H9 (cell line): ENCODE measurements at regions not wholly inside any gene's neighbourhood (a gene's known extent, or its start where the extent isn't known, plus 50 kb on each side); places are given as distances from the start of the nearest gene placed in this dataset.

Experiments
- DNase-seq: peaks from one replicate; pipeline ENCODE4 v3.0.0-alpha.2; 2017
- H2AFZ ChIP-seq: one replicate; pipeline ENCODE4 v1.6.1; 2013; ENCODE audit warnings: mild to moderate bottlenecking, low read length, control low read depth, moderate library complexity
- H2AK5ac ChIP-seq: 2 replicates; pipeline ENCODE4 v1.6.1; 2013; ENCODE audit warnings: low read length, control low read depth, mixed read lengths; ENCODE audit not compliant: insufficient read length
- H2BK120ac ChIP-seq: one replicate; pipeline ENCODE4 v1.6.1; 2013; ENCODE audit warnings: low read depth, mild to moderate bottlenecking, low read length, control low read depth, inconsistent platforms; ENCODE audit not compliant: poor library complexity, severe bottlenecking
- H2BK12ac ChIP-seq: 2 replicates; pipeline ENCODE4 v1.6.1; 2013; ENCODE audit warnings: low read length, control low read depth, mixed read lengths, low read depth; ENCODE audit not compliant: insufficient read length
- H2BK15ac ChIP-seq: 2 replicates; pipeline ENCODE4 v1.6.1; 2013; ENCODE audit warnings: low read depth, low read length, control low read depth
- H2BK20ac ChIP-seq: one replicate; pipeline ENCODE4 v1.6.1; 2013; ENCODE audit warnings: low read depth, mild to moderate bottlenecking, low read length, control low read depth, inconsistent platforms; ENCODE audit not compliant: poor library complexity, severe bottlenecking
- H2BK5ac ChIP-seq: 2 replicates; pipeline ENCODE4 v1.6.1; 2013; ENCODE audit warnings: low read length, control low read depth, mixed read lengths; ENCODE audit not compliant: insufficient read length
- H3K14ac ChIP-seq: 2 replicates; pipeline ENCODE4 v1.6.1; 2013; ENCODE audit warnings: low read length, control low read depth; ENCODE audit not compliant: insufficient read depth
- H3K18ac ChIP-seq: 2 replicates; pipeline ENCODE4 v1.6.1; 2013; ENCODE audit warnings: low read depth, mild to moderate bottlenecking, mixed read lengths, low read length, control low read depth; ENCODE audit not compliant: insufficient read length
- H3K23ac ChIP-seq: 2 replicates; pipeline ENCODE4 v1.6.1; 2013; ENCODE audit warnings: low read length, control low read depth, mixed read lengths, low read depth; ENCODE audit not compliant: insufficient read length
- H3K23me2 ChIP-seq: 2 replicates; pipeline ENCODE4 v1.6.1; 2013; ENCODE audit warnings: low read depth, mild to moderate bottlenecking, mixed read lengths, low read length, control low read depth; ENCODE audit not compliant: insufficient read length, poor library complexity, severe bottlenecking
- H3K27ac ChIP-seq: 2 replicates; pipeline ENCODE4 v1.5.1; 2013; ENCODE audit warnings: low read length, control low read depth, mixed read lengths, low read depth; ENCODE audit not compliant: insufficient read length
- H3K27me3 ChIP-seq: 2 replicates; pipeline ENCODE4 v1.6.1; 2013; ENCODE audit warnings: low read length, control low read depth, inconsistent platforms; ENCODE audit not compliant: insufficient read depth
- H3K4ac ChIP-seq: 2 replicates; pipeline ENCODE4 v1.6.1; 2013; ENCODE audit warnings: low read depth, mild to moderate bottlenecking, control low read depth, inconsistent platforms, low read length, moderate library complexity
- H3K4me1 ChIP-seq: 2 replicates; pipeline ENCODE4 v1.6.1; 2013; ENCODE audit warnings: low read length, control low read depth, inconsistent platforms; ENCODE audit not compliant: insufficient read depth
- H3K4me2 ChIP-seq: 2 replicates; pipeline ENCODE4 v1.6.1; 2013; ENCODE audit warnings: low read length, control low read depth, mixed read lengths; ENCODE audit not compliant: insufficient read length, insufficient read depth
- H3K56ac ChIP-seq: 2 replicates; pipeline ENCODE4 v1.6.1; 2013; ENCODE audit warnings: low read depth, mild to moderate bottlenecking, mixed read lengths, low read length, control low read depth; ENCODE audit not compliant: insufficient read length
- H3K79me1 ChIP-seq: 2 replicates; pipeline ENCODE4 v1.6.1; 2013; ENCODE audit warnings: low read depth, mild to moderate bottlenecking, moderate library complexity, low read length, control low read depth, inconsistent platforms; ENCODE audit not compliant: insufficient read depth, poor library complexity, severe bottlenecking
- H3K79me2 ChIP-seq: 2 replicates; pipeline ENCODE4 v1.6.1; 2013; ENCODE audit warnings: low read length, control low read depth, inconsistent platforms; ENCODE audit not compliant: insufficient read depth
- H3K9ac ChIP-seq: 2 replicates; pipeline ENCODE4 v1.6.1; 2013; ENCODE audit warnings: low read length, control low read depth, mixed read lengths; ENCODE audit not compliant: insufficient read length; ENCODE audit errors: extremely low read depth
- H3K9me3 ChIP-seq: one replicate; pipeline ENCODE4 v1.6.1; 2013; ENCODE audit warnings: low read depth, low read length, inconsistent platforms; ENCODE audit not compliant: control insufficient read depth
- H3T11ph ChIP-seq: one replicate; pipeline ENCODE4 v1.6.1; 2013; ENCODE audit warnings: mild to moderate bottlenecking, low read length, control low read depth, inconsistent platforms
- H4K20me1 ChIP-seq: one replicate; pipeline ENCODE4 v1.6.1; 2013; ENCODE audit not compliant: control insufficient read depth, insufficient read length, insufficient read depth
- H4K5ac ChIP-seq: 2 replicates; pipeline ENCODE4 v1.6.1; 2013; ENCODE audit warnings: low read depth, mild to moderate bottlenecking, mixed read lengths, low read length, control low read depth; ENCODE audit not compliant: insufficient read length
- H4K8ac ChIP-seq: replicated peaks from 2 replicates; pipeline ENCODE4 v1.6.1; 2013; ENCODE audit warnings: low read length, control low read depth, mixed read lengths, low read depth; ENCODE audit not compliant: insufficient read length
- H4K91ac ChIP-seq: 2 replicates; pipeline ENCODE4 v1.6.1; 2013; ENCODE audit warnings: low read depth, mild to moderate bottlenecking, moderate library complexity, mixed read lengths, low read length, control low read depth; ENCODE audit not compliant: insufficient read length
- H3K27ac Mint-ChIP-seq, 3 experiments: 2 replicates in 2 of 3; 3 replicates in 1 of 3; pipeline ENCODE4 v1.8.0; 2020 to 2021; ENCODE audit warnings: mixed read lengths in 3 of 3, mild to moderate bottlenecking in 1 of 3, moderate library complexity in 1 of 3
- H3K27me3 Mint-ChIP-seq: 2 replicates; pipeline ENCODE4 v1.8.0; 2021; ENCODE audit warnings: low read depth, mild to moderate bottlenecking, moderate library complexity, mixed read lengths
- H3K36me3 Mint-ChIP-seq, 3 experiments: 2 replicates in 2 of 3; 3 replicates in 1 of 3; pipeline ENCODE4 v1.8.0; 2020 to 2021; ENCODE audit warnings: low read depth in 3 of 3, mixed read lengths in 3 of 3; ENCODE audit not compliant: insufficient read depth in 1 of 3
- H3K4me1 Mint-ChIP-seq, 2 experiments: 2 replicates each; pipeline ENCODE4 v1.8.0; 2020; ENCODE audit warnings: mixed read lengths in 2 of 2
- H3K4me3 Mint-ChIP-seq, 2 experiments: 2 replicates in 1 of 2; 3 replicates in 1 of 2; pipeline ENCODE4 v1.8.0; 2020 to 2021; ENCODE audit warnings: mild to moderate bottlenecking in 2 of 2, mixed read lengths in 2 of 2, moderate library complexity in 1 of 2
- H3K9me3 Mint-ChIP-seq, 2 experiments: 2 replicates in 1 of 2; 3 replicates in 1 of 2; pipeline ENCODE4 v1.8.0; 2020; ENCODE audit warnings: mild to moderate bottlenecking in 2 of 2, mixed read lengths in 2 of 2, moderate library complexity in 1 of 2
- WGBS: extraction: QIAGEN DNeasy Blood & Tissue Kit; methylation state at CpG from one replicate; pipeline ENCODE4 v1.1.7; 2013; ENCODE audit warnings: missing lambda C conversion rate, low lambda C conversion rate, mixed read lengths; ENCODE audit not compliant: insufficient read length; ENCODE audit errors: extremely low coverage; 5-methylcytosine and 5-hydroxymethylcytosine counted together
- TF ChIP-seq, protein P1 (sequence below): fragments of 200-600 bp; sonication (generic); conservative IDR thresholded peaks from 3 replicates; pipeline ENCODE4 v1.8.0; 2021; ENCODE audit warnings: antibody characterized with exemption, mild to moderate bottlenecking

DNA sequence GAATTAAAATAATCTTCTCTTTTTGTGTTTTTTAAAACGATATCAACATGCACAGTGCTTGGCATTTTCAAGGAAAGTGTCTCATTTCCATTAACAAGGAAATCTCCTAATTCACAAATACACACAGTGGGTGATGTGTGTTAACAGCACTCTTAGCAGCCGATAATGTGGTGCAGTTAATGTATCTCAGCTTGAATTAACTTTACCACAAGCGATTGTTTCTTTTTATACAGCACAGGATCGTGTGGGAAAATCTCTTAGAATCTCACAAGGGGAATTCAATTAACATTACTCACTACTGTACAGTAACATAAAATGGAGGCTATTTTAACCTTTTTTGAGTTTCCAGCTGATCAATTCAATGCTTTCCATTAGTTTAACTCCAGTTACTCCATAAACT, 1841.9 kb downstream of the STIM2 start:
- no peak overlapping the region for H3T11ph ChIP-seq
- no peaks in the 10 kb centered on the region for H3K27me3 ChIP-seq
- H2BK120ac ChIP-seq: no peak overlapping the region
- no peak overlapping the region for H2BK5ac ChIP-seq
- H4K8ac ChIP-seq: no peak overlapping the region
- no peak overlapping the region for H3K4me3 Mint-ChIP-seq
- no peaks in the 10 kb centered on the region for H3K4me1 ChIP-seq
- H2AFZ ChIP-seq: no peak overlapping the region
- H3K27ac Mint-ChIP-seq: peak overlapping the region in 1 of 3 experiments; percentile 63; a peak in 3 of 7 replicates
- H3K9me3 ChIP-seq: peaks cover 2% of the 10 kb centered on the region
- H3K23me2 ChIP-seq: no peaks in the 10 kb centered on the region
- H3K18ac ChIP-seq: no peak overlapping the region
- no CpG with 5 or more reads among the region's 4 CpGs for WGBS
- no peaks in the 10 kb centered on the region for H3K27me3 Mint-ChIP-seq
- H2BK12ac ChIP-seq: no peak overlapping the region
- H3K56ac ChIP-seq: no peak overlapping the region
- no peak overlapping the region for H3K27ac ChIP-seq
- no peak overlapping the region for H3K14ac ChIP-seq
- peaks cover 0 to 14% (median 5%) of the 10 kb centered on the region in 3 experiments; a peak in 6 of 7 replicates for H3K36me3 Mint-ChIP-seq
- H4K91ac ChIP-seq: no peak overlapping the region
- no peak overlapping the region for H4K5ac ChIP-seq
- H3K9me3 Mint-ChIP-seq: peaks cover 7 to 9% of the 10 kb centered on the region in 2 experiments; a peak in 4 of 5 replicates
- no peak overlapping the region for H3K4ac ChIP-seq
- H2BK20ac ChIP-seq: no peak overlapping the region
- H3K4me1 Mint-ChIP-seq: peaks cover 25 to 32% of the 10 kb centered on the region in 2 experiments
- H2AK5ac ChIP-seq: no peak overlapping the region
- no peak overlapping the region for H3K9ac ChIP-seq
- H3K4me2 ChIP-seq: no peak overlapping the region
- no peaks in the 10 kb centered on the region for H3K79me2 ChIP-seq
- DNase-seq: no peak
- no peak overlapping the region for H2BK15ac ChIP-seq
- no peaks in the 10 kb centered on the region for H3K79me1 ChIP-seq
- H4K20me1 ChIP-seq: no peaks in the 10 kb centered on the region
- TF ChIP-seq, protein P1, sequence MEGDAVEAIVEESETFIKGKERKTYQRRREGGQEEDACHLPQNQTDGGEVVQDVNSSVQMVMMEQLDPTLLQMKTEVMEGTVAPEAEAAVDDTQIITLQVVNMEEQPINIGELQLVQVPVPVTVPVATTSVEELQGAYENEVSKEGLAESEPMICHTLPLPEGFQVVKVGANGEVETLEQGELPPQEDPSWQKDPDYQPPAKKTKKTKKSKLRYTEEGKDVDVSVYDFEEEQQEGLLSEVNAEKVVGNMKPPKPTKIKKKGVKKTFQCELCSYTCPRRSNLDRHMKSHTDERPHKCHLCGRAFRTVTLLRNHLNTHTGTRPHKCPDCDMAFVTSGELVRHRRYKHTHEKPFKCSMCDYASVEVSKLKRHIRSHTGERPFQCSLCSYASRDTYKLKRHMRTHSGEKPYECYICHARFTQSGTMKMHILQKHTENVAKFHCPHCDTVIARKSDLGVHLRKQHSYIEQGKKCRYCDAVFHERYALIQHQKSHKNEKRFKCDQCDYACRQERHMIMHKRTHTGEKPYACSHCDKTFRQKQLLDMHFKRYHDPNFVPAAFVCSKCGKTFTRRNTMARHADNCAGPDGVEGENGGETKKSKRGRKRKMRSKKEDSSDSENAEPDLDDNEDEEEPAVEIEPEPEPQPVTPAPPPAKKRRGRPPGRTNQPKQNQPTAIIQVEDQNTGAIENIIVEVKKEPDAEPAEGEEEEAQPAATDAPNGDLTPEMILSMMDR: no peak
- H3K23ac ChIP-seq: no peak overlapping the region
